SJSA1 (cell line): ENCODE measurements at regions not wholly inside any gene's neighbourhood (a gene's known extent, or its start where the extent isn't known, plus 50 kb on each side); places are given as distances from the start of the nearest gene placed in this dataset.
"Not testable (repeated sequence)": the region's sequence is repeated elsewhere in the genome, so short reads cannot be mapped to it uniquely, and the experiment has no call there.

Experiments
- DNase-seq, 2 experiments: peaks; one replicate each; pipeline ENCODE4 v3.0.0-alpha.2; 2015 to 2020; ENCODE audit warnings: low spot score in 2 of 2, low read depth in 1 of 2
- H3K27ac ChIP-seq: fragments of 250-450 bp; sonication (Bioruptor Pico); 2 replicates; pipeline ENCODE4 v1.5.1; 2020; ENCODE audit warnings: mild to moderate bottlenecking, moderate library complexity
- H3K27me3 ChIP-seq: fragments of 250-450 bp; sonication (Bioruptor Pico); replicated peaks from 2 replicates; pipeline ENCODE4 v1.5.1; 2020; ENCODE audit warnings: mild to moderate bottlenecking, moderate library complexity
- H3K36me3 ChIP-seq: fragments of 250-450 bp; sonication (Bioruptor Pico); 2 replicates; pipeline ENCODE4 v1.5.1; 2020; ENCODE audit warnings: mild to moderate bottlenecking
- H3K4me1 ChIP-seq: fragments of 250-450 bp; sonication (Bioruptor Pico); replicated peaks from 2 replicates; pipeline ENCODE4 v1.6.1; 2021; ENCODE audit warnings: mild to moderate bottlenecking
- H3K4me3 ChIP-seq: fragments of 250-450 bp; sonication (Bioruptor Pico); 2 replicates; pipeline ENCODE4 v1.5.1; 2020; ENCODE audit warnings: mild to moderate bottlenecking
- H3K9me3 ChIP-seq: fragments of 250-450 bp; sonication (Bioruptor Pico); replicated peaks from 2 replicates; pipeline ENCODE4 v1.5.1; 2020; ENCODE audit warnings: mild to moderate bottlenecking

DNA sequence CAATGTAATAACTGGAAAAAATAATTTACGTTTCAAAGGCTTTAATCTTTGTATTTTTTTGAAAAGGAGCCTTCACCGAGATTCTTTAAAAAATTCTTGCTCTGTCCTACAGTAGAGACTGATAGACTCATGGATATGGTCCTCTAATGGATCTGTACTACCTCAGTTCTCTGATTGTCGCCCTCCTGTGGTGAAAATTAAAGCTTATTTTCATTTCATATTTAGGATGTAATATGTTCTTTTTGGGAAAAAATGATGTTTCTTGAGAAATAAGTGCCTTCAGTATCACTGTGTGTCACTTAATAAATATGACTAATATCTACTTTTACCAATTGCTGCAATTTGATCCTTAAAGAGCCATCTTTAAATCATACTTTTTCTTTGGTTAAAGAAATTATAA, 4593.3 kb upstream of the OR11H1 start:
- not testable (repeated sequence) for H3K27me3 ChIP-seq

DNA sequence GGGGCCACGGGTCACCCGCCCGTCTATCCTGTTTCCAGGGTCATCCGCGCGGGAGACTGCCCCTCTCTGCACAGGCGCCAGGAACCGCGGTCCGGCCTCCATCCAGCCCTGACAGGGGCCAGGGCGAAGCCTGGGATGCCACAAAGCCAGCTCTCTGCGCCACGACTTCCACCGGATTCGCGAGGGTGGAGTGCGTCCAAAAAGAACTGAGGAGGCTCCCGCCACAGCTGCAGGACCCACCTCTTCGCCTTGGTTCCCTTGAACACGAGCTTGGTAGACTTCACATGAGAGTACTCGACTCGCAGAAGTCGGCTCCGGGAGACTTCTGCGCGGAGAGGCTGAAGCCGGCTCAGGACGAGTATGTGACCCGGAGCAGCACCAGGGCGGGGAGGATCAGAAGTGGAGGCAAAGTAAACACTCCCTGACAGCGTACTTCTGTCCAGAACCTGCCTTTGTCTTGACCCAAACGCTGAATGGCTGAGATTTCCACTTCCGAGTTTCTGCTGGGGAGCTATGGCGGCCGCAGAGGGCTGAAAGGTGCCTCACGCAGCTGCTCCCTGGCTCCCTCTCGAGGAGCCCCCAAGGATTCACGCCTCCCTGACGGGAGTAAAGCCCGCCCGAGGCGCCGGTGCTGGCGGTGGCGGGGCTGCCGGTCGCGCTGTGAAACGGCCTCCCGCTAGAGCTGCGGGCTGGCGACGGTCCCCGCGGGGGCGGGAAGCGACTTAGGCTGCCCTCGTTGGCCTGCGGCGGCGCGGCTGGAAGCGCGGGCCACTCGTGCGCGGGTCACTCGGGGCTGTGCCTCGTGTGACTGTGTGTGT, 4566.7 kb upstream of the OR11H1 start:
- Histone ChIP-seq H3K9me3 (no peaks in the 10 kb centered on the region), H3K27ac (no peak overlapping the region), H3K4me3 (no peak overlapping the region), H3K27me3 (no peaks in the 10 kb centered on the region), H3K4me1 (no peaks in the 10 kb centered on the region), H3K36me3 (no peaks in the 10 kb centered on the region)
- DNase-seq, result peak in 1 of 2 experiments; percentile 47

More for the DNA sequence above, 4593.3 kb upstream of the OR11H1 start:
- not testable (repeated sequence) for H3K4me1 ChIP-seq, H3K36me3 ChIP-seq, H3K4me3 ChIP-seq, H3K9me3 ChIP-seq, DNase-seq, H3K27ac ChIP-seq

DNA sequence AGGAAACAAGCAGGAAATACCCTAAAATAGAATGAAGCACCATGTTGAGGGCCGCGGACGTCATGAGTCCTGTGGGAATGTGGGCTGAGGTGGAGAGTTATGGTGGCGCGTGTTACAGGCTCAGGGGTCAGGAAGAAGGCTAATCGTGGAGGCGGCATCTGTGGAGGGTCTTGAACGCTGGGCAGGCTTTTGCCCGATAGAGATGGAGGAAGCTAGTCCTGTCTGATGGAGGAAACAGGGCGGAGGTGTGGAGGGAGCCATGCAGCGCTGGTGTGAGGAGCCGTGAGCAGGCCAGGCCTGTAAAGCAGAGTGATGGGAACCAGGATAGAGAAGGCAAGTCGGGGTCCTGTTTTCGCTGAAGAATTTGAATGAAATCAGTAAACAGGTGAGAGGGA, 4566.1 kb upstream of the OR11H1 start:
- not testable (repeated sequence) for H3K27ac ChIP-seq, DNase-seq, H3K36me3 ChIP-seq, H3K4me1 ChIP-seq, H3K27me3 ChIP-seq, H3K9me3 ChIP-seq, H3K4me3 ChIP-seq
